Fibroblast of the conjunctiva (primary cell): ENCODE measurements at regions not wholly inside any gene's neighbourhood (a gene's known extent, or its start where the extent isn't known, plus 50 kb on each side); places are given as distances from the start of the nearest gene placed in this dataset.
"Not testable (repeated sequence)": the region's sequence is repeated elsewhere in the genome, so short reads cannot be mapped to it uniquely, and the experiment has no call there.

Source experiments
- DNase-seq: peaks from one replicate; pipeline ENCODE4 v3.0.0-alpha.2; 2010; ENCODE audit warnings: low read depth

DNA sequence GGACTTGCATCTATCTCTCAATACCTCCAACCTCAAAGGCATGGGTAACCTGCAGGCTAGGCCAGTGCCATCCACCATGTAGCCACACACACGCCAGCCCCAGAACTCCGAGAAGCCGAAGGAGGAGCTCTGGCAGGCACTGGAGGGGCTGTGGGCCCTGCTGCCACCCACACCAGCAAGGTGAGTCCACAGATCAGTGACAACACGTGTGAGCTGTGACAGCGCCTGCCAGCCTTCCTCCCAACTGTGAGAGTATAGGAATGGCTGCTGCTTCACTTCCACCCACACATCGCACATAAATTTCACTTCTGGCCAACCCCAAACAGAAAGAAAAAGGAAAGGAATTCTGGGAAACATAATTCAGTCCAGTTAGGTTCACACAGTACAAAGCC, 422.6 kb downstream of the BCOR start:
- DNase-seq: no peak

DNA sequence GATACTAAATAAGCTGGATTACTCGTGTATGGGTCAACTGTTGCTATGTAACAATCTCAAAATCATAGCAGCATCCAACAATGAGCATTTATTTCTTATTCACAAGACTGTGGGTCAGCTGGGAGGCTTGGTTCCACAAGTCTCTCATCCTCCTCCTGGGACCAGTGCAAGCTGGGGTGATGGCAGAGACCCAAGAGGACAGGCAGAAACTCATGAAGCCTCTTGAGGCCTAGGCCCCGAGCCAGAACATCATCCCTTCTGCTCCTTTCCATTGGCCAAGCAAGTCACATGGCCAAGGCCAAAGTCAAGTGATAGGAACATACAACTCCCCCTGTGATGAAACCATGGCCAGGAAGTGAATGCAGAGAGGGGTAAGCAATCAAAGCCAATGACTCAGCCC, 422.1 kb downstream of the BCOR start:
- no peak for DNase-seq

- DNase-seq: no peak
Measured at GRCh38 chrX:39676434-39676833, 421.3 kb downstream of the BCOR start.

- DNase-seq: no peak
Measured at GRCh38 chrX:39677585-39677977, 420.2 kb downstream of the BCOR start.

GRCh38 chrX:39677978-39678791, 419.6 kb downstream of the BCOR start:
- no peak for DNase-seq

- no peak for DNase-seq
Measured at GRCh38 chrX:39678914-39679313, 418.8 kb downstream of the BCOR start.

GRCh38 chrX:39679497-39680157, 418.1 kb downstream of the BCOR start:
- no peak for DNase-seq

DNA sequence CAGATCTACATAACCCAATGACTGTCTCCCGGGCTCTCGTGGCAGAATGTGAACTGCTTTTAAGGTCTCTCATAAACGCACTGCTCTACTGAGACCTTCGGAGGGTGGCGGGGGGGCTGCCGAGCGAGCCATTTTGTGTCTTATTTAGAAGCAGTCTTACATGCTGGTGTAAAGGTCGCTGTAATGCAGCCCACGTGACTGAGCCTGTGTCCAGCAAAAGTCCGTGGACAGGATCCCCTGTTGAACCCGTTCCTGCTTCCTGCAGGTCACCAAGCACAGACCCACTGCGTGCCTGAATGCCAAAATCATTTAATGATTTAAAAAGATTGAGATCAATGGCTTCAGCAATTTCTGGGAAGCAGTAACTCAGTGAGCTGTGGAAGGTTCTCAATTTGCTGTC, 415.9 kb downstream of the BCOR start:
- no peak for DNase-seq

- no peak for DNase-seq
Measured at GRCh38 chrX:39682778-39683177, 415.0 kb downstream of the BCOR start.

- DNase-seq: no peak
Measured at GRCh38 chrX:39688219-39688575, 409.6 kb downstream of the BCOR start.

DNA sequence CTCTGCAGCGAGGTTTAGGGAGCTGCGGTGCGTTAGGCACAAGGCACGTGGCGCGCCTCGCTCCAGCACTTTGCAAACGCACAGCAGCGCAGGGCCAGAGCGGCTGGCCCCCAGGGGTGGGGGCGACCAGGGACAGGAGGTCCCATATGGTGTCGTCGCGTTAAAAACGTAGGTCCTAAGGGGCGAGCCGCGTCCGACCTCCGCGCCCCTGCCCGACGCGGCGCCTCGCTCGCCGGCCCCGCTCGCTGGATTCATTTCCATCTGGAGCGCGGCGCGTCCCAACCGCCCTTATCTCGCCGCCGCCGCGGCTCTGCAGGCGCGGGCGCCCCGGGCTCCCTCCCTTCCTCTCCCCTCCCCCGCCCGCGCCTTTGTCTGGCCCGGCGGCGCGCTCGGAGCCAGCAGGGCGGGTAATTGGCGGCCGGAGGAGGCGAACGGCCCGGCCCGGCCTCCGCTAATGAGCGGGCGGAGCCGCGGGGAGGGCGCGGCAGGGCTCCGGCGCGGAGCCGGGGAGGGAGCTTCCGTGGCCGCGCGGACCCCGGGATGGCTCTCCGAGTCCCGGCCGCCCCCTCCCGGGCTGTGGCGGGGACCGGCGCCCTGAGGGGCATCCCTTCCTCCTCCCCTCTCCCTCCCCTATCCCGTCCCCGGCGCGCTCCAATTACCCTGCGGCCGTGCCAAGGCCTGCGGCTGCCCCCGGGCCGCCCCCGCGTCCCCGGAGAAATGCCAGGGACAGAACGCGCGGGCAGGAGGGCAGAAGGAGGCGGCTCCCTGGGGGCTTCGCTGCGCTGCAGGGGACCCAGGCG, 409.0 kb downstream of the BCOR start:
- no peak for DNase-seq

- no peak for DNase-seq
Measured at GRCh38 chrX:39689376-39690104, 408.2 kb downstream of the BCOR start.

- no peak for DNase-seq
Measured at GRCh38 chrX:39690541-39691415, 407.0 kb downstream of the BCOR start.

DNA sequence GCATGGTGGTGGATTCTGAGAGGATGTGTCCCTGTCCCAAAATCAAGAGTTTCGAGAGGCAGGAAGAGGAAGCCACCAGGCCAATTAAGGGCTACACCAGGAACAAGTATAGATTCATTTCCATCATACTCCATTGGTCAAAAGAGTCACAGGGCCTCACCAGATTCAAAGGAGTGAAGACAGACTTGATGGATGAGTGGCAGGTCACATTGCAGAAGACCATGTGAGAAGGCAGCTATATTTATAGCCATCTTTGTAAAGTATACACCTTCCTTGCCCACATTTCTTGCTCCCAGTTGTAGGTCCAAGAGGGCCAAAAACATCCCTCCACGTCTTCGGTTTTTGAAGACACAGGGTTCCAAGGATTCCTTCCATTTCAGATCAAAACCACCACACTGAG, 406.0 kb downstream of the BCOR start:
- no peak for DNase-seq

DNA sequence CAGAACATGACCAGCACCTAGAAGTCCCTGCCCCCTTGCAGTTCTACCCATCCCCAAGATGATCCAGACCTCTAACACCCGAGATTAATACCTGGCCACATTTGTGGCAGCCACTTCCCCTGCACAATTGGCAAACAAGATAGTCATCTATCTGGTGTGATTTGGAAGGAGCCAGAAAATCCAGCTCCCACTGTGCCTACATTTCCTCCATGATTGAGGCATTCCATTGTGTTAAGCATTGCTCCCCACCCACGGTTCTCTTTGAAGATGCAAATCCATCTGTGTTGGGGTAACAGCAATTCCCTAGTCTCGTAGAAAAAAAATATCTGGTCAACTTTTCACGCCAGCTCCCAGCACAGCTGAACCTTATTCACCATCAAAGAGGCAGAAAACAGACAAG, 405.0 kb downstream of the BCOR start:
- no peak for DNase-seq

DNA sequence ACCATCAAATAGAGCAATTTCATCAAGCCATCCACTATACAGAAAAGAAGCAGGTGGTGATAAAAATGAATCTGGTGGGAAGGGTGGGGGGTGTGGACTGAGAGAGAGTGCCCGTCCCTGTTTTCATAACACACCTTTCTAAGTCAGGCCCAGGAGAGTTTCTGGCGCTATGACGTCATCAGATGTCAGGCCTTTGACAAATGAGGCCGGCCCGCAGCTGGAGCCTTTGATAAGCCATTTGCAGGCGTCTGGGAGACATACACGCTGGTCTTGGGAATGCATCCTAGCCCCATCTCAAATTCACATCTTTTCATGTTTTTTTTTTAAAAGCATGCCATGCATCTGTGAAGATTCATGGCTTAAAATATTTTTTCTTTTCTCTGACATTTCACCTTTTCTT, 404.5 kb downstream of the BCOR start:
- DNase-seq: no peak

DNA sequence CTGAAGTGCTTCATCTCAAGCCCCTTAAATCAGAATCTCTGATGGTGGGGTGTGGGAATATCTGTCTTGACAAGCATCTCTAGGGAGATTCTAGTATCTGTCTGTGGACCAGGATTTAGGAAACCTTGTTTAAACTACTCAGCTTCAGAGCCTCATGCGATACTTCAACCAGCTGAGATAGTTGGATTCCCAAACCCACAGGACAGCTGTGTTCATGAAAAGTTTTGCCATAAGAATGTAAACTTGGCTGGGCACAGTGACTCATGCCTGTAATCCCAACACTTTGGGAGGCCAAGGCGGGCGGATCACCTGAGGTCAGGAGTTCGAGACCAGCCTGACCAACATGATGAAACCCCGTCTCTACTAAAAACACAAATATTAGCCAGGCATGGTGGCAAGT, 395.1 kb downstream of the BCOR start:
- not testable (repeated sequence) for DNase-seq

GRCh38 chrX:39703307-39703706, 394.5 kb downstream of the BCOR start:
- DNase-seq: no peak

DNA sequence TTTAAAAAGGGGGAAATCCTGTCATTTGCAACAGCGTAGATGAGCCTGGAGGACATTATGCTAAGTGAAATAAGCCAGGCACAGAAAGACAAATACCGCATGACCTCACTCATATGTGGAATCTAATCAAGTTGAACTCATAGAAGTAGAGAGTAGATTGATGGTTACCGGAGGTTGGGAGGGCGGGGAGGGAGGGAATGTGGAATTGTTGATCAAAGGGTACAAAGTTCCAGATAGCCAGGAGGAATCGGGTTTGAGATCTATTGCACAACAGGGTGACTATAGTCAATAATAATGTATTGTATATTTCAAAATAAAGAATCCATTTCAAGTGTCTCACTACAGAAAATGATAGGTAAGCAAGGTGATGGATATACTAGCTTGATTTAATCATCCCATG, 393.2 kb downstream of the BCOR start:
- DNase-seq: no peak

GRCh38 chrX:39705290-39705689, 392.5 kb downstream of the BCOR start:
- peak; percentile 78 for DNase-seq

- no peak for DNase-seq
Measured at GRCh38 chrX:39709364-39709763, 388.4 kb downstream of the BCOR start.
